ENCODE measurements at regions not wholly inside any gene's neighbourhood (a gene's known extent, or its start where the extent isn't known, plus 50 kb on each side); places are given as distances from the start of the nearest gene placed in this dataset.

GRCh38 chr7:25536851-25537250 is 308.6 kb upstream of the NPVF start:
- no peaks in the 10 kb centered on the region for H3K36me3 ChIP-seq
- TF ChIP-seq, protein P1, sequence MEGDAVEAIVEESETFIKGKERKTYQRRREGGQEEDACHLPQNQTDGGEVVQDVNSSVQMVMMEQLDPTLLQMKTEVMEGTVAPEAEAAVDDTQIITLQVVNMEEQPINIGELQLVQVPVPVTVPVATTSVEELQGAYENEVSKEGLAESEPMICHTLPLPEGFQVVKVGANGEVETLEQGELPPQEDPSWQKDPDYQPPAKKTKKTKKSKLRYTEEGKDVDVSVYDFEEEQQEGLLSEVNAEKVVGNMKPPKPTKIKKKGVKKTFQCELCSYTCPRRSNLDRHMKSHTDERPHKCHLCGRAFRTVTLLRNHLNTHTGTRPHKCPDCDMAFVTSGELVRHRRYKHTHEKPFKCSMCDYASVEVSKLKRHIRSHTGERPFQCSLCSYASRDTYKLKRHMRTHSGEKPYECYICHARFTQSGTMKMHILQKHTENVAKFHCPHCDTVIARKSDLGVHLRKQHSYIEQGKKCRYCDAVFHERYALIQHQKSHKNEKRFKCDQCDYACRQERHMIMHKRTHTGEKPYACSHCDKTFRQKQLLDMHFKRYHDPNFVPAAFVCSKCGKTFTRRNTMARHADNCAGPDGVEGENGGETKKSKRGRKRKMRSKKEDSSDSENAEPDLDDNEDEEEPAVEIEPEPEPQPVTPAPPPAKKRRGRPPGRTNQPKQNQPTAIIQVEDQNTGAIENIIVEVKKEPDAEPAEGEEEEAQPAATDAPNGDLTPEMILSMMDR (IDR thresholded peaks at IDR 0.05): no peak
- no peak for TF ChIP-seq POLR2A (IDR thresholded peaks at IDR 0.05)
- 61 to 80% methylated on average over 4 of the region's 4 CpGs for WGBS, 2 donors
- intact Hi-C loops (cut with DNase I): no loop called here
- no peaks in the 10 kb centered on the region for H3K27me3 ChIP-seq
- H3K9me3 ChIP-seq: no peaks in the 10 kb centered on the region
- H3K4me3 ChIP-seq: no peak overlapping the region
- H3K27ac ChIP-seq: peak overlapping the region in 3 of 4 donors; percentile 44 to 74 (median 67)
- peaks cover 0 to 11% (median 0%) of the 10 kb centered on the region in 3 donors for H3K4me1 ChIP-seq
- no peak for DNase-seq

GRCh38 chr7:25537662-25538375 is 309.5 kb upstream of the NPVF start:
- H3K27ac ChIP-seq: peak overlapping the region in 3 of 4 donors; percentile 44 to 74 (median 67)
- no peak for TF ChIP-seq POLR2A (IDR thresholded peaks at IDR 0.05)
- TF ChIP-seq, protein P1 (IDR thresholded peaks at IDR 0.05): no peak
- H3K36me3 ChIP-seq: no peaks in the 10 kb centered on the region
- no peaks in the 10 kb centered on the region for H3K9me3 ChIP-seq
- peaks cover 0 to 11% (median 0%) of the 10 kb centered on the region in 3 donors for H3K4me1 ChIP-seq
- no peak overlapping the region for H3K4me3 ChIP-seq
- DNase-seq: no peak
- WGBS, 2 donors: 63 to 64% methylated on average over 2 to 3 of the region's 3 CpGs
- intact Hi-C loops (cut with DNase I): no loop called here
- H3K27me3 ChIP-seq: no peaks in the 10 kb centered on the region

- no peak for DNase-seq
- 50 to 58% methylated on average over 5 of the region's 6 CpGs for WGBS, 2 donors
- no peak overlapping the region for H3K27ac ChIP-seq
Observed at GRCh38 chr7:25541094-25541821, 313.0 kb upstream of the NPVF start.

DNA sequence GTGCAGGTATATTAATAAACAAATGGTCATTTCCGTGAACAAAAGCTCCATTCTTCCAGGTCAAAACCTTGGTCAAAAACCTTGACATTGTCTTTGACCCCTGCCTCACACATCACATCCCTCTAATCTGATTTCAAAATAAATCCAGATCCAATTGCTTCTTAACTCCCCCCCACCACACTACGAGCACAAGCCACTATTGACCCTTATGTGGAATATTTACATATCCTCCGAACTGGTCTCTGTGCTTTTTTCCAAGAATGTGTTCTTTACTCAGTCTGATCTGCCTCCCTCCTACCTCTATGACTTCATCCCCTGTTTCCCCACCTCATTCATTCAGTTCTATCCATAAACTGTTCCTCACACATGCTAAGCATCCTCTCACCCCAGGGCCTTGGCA is 313.6 kb upstream of the NPVF start:
- no peaks in the 10 kb centered on the region for H3K9me3 ChIP-seq
- intact Hi-C loops (cut with DNase I): no loop called here
- no peak overlapping the region for H3K27ac ChIP-seq
- peaks cover 0 to 18% (median 0%) of the 10 kb centered on the region in 3 donors for H3K4me1 ChIP-seq
- 58 to 78% methylated on average over 3 of the region's 3 CpGs for WGBS, 2 donors
- no peak for DNase-seq
- no peak overlapping the region for H3K4me3 ChIP-seq
- TF ChIP-seq POLR2A (IDR thresholded peaks at IDR 0.05): no peak
- TF ChIP-seq, protein P1 (IDR thresholded peaks at IDR 0.05): no peak
- H3K27me3 ChIP-seq: no peaks in the 10 kb centered on the region
- H3K36me3 ChIP-seq: no peaks in the 10 kb centered on the region

More at GRCh38 chr7:25541094-25541821, 313.0 kb upstream of the NPVF start:
- TF ChIP-seq POLR2A (IDR thresholded peaks at IDR 0.05): no peak
- TF ChIP-seq, protein P1 (IDR thresholded peaks at IDR 0.05): no peak
- Histone ChIP-seq H3K9me3 (no peaks in the 10 kb centered on the region), H3K27me3 (no peaks in the 10 kb centered on the region), H3K4me3 (no peak overlapping the region), H3K4me1 (peaks cover 0 to 18% (median 0%) of the 10 kb centered on the region in 3 donors), H3K36me3 (no peaks in the 10 kb centered on the region)
- intact Hi-C loops (cut with DNase I): no loop called here

DNA sequence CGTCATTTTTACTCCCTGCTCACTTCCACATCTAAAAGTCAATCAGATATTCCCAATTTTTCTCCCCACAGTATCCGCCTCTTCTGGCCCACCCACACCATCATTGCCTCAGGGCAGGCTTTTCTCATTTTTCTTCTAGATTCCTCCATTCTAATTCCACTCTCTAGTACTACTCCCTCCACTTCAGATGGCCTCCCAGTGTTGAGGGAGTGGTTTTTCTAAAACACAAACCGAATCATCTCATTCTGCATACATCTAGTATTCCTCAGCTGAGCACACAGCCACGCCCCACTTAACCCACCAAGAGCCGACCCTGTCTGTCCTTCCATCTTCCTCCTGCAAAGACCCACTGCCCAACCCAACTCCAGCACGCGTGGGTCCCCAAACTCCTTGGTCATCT is 314.9 kb upstream of the NPVF start:
- Histone ChIP-seq H3K36me3 (no peaks in the 10 kb centered on the region), H3K4me1 (peaks cover 0 to 7% (median 0%) of the 10 kb centered on the region in 3 donors), H3K27me3 (no peaks in the 10 kb centered on the region), H3K4me3 (no peak overlapping the region), H3K27ac (no peak overlapping the region), H3K9me3 (no peaks in the 10 kb centered on the region)
- intact Hi-C loops (cut with DNase I): no loop called here
- 83% methylated on average over 7 of the region's 7 CpGs for whole genome bisulfite sequencing, 2 donors
- DNase-seq: no peak
- TF ChIP-seq POLR2A (IDR thresholded peaks at IDR 0.05): no peak
- TF ChIP-seq, protein P1 (IDR thresholded peaks at IDR 0.05): no peak
